ENCODE measurements at regions not wholly inside any gene's neighbourhood (a gene's known extent, or its start where the extent isn't known, plus 50 kb on each side); places are given as distances from the start of the nearest gene placed in this dataset.
"Not testable (repeated sequence)": the region's sequence is repeated elsewhere in the genome, so short reads cannot be mapped to it uniquely, and the experiment has no call there.

DNA sequence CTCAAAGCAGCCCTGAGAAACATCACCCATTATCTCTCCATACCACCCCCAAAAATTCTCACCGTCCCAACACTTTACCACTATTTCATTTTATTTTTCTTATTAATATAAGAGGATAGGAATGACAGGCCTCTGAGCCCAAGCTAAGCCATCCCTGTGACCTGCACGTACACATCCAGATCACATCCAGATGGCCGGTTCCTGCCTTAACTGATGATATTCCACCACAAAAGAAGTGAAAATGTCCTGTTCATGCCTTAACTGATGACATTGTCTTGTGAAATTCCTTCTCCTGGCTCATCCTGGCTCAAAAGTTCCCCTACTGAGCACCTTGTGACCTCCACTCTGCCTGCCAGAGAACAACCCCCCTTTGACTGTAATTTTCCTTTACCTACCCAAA is 1802.9 kb upstream of the PCDH20 start:
- H3K27me3 ChIP-seq (ENCODE audit: control insufficient read depth, insufficient read depth, low read length); H3K4me3 ChIP-seq (ENCODE audit: low read depth, low read length); H3K9me3 ChIP-seq (ENCODE audit: control insufficient read depth, insufficient read depth, low read length); H3K9ac ChIP-seq (ENCODE audit: low read depth, low read length); H3K27ac ChIP-seq (ENCODE audit: low read depth, low read length); H3K36me3 ChIP-seq (ENCODE audit: control insufficient read depth, insufficient read depth, low read length): not testable (repeated sequence)
- H3K4me1 ChIP-seq (ENCODE audit: control insufficient read depth, insufficient read depth, low read length), result peaks cover 22% of the 10 kb centered on the region

DNA sequence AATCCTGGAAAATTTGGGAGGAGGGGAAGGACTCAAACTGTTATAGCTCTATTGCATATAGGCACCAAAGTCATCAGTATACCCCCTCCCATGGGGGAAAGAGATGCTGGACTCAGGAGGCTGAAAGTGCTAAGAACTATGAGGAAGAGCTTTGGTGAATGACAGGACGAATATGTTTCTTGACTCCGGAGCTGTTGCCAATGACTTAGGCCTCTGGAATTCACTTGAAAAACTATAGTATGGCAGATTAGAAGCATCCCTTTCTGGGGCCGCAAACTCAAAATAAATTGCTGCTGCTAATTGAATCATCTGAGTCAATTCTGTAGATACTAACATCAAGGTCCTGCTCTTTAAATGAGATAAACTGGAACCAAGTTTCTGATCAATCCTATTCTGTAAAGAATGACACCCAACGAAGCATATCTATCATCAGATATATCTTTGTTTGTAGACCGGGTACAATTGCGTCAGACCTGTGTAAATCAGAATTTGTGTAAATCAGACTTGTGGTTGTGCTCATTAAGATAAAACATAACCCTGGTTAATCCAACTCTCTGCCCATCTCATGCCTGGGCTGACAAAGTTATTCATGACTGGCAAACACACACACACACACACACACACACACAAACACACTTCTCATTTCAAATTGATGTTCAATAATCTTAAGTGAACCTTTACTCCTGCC is 1793.8 kb upstream of the PCDH20 start:
- H3K9me3 ChIP-seq (ENCODE audit: control insufficient read depth, insufficient read depth, low read length), result no peaks in the 10 kb centered on the region
- no peaks in the 10 kb centered on the region for H3K27me3 ChIP-seq (ENCODE audit: control insufficient read depth, insufficient read depth, low read length)
- no peak overlapping the region for H3K27ac ChIP-seq (ENCODE audit: low read depth, low read length)
- peaks cover 11% of the 10 kb centered on the region; the same call in 1 of the 2 replicates for H3K4me1 ChIP-seq (ENCODE audit: control insufficient read depth, insufficient read depth, low read length)
- no peak overlapping the region for H3K4me3 ChIP-seq (ENCODE audit: low read depth, low read length)
- no peaks in the 10 kb centered on the region for H3K36me3 ChIP-seq (ENCODE audit: control insufficient read depth, insufficient read depth, low read length)
- no peak overlapping the region for H3K9ac ChIP-seq (ENCODE audit: low read depth, low read length)

DNA sequence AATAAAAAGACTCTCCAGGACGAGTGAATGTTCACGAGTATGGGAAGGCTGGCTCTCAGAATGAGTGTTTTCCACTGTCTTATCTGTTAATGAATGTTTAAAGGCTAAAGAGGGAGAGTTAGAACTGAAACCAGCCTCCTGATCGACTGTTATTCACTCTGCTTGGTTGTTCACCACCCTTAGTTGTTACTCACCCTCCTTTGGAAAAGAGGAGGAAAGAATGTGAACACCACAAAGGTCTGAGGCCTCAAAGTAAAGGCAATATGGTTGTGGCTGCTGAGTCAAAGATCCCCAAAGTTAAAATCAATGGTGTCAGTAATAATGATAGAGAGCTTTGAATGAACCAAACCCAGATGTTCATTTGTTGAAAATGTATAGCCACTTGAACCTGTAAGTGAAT is 1793.2 kb upstream of the PCDH20 start:
- peaks cover 11% of the 10 kb centered on the region; the same call in 1 of the 2 replicates for H3K4me1 ChIP-seq (ENCODE audit: control insufficient read depth, insufficient read depth, low read length)

DNA sequence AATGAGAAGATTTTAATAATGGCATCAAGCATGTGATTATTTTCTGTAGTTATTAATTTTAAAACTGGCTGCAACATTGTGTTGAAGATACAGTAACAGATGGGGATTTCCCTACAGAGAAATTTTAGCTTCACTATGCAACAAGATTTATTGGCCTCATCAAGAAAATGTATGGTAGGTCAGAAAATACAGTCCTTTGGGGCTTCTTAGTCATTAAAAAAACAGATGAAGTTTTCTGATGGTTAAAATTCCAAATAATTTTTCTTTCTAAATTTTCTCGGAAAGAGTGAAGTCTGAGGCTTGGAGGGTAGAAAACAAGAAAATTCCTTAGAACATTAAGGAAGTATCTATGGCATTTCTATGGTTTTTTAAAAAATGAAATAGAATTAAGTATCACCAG is 1790.8 kb upstream of the PCDH20 start:
- peaks cover 11% of the 10 kb centered on the region; the same call in 1 of the 2 replicates for H3K4me1 ChIP-seq (ENCODE audit: control insufficient read depth, insufficient read depth, low read length)
- H3K27me3 ChIP-seq (ENCODE audit: control insufficient read depth, insufficient read depth, low read length), result no peaks in the 10 kb centered on the region
- no peak overlapping the region for H3K4me3 ChIP-seq (ENCODE audit: low read depth, low read length)
- H3K27ac ChIP-seq (ENCODE audit: low read depth, low read length), result no peak overlapping the region
- H3K9ac ChIP-seq (ENCODE audit: low read depth, low read length), result no peak overlapping the region
- no peaks in the 10 kb centered on the region for H3K9me3 ChIP-seq (ENCODE audit: control insufficient read depth, insufficient read depth, low read length)
- H3K36me3 ChIP-seq (ENCODE audit: control insufficient read depth, insufficient read depth, low read length), result no peaks in the 10 kb centered on the region

More for the DNA sequence above, 1793.2 kb upstream of the PCDH20 start:
- Histone ChIP-seq H3K9me3 (ENCODE audit: control insufficient read depth, insufficient read depth, low read length) (no peaks in the 10 kb centered on the region), H3K27me3 (ENCODE audit: control insufficient read depth, insufficient read depth, low read length) (no peaks in the 10 kb centered on the region), H3K36me3 (ENCODE audit: control insufficient read depth, insufficient read depth, low read length) (no peaks in the 10 kb centered on the region), H3K4me3 (ENCODE audit: low read depth, low read length) (no peak overlapping the region), H3K27ac (ENCODE audit: low read depth, low read length) (no peak overlapping the region), H3K9ac (ENCODE audit: low read depth, low read length) (no peak overlapping the region)

DNA sequence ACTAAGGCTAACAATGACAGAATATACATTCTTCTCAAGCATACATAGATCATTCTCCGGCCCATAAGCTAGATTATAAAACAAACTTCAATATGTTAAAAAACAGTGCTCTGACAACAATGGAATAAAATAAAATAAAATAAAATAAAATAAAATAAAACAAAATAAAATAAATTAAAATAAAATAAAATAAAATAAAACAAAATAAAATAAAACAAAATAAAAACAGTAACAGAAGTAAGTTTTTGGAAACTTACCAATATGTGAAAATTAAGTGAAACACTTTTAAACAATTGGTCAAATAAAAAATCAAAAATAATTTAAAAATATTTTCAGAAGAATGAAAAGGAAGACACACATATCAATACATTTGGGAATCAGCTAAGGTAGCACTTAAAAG is 1785.8 kb upstream of the PCDH20 start:
- Histone ChIP-seq H3K4me1 (ENCODE audit: control insufficient read depth, insufficient read depth, low read length) (no peaks in the 10 kb centered on the region), H3K9me3 (ENCODE audit: control insufficient read depth, insufficient read depth, low read length) (no peaks in the 10 kb centered on the region), H3K9ac (ENCODE audit: low read depth, low read length) (no peak overlapping the region), H3K36me3 (ENCODE audit: control insufficient read depth, insufficient read depth, low read length) (no peaks in the 10 kb centered on the region), H3K27ac (ENCODE audit: low read depth, low read length) (no peak overlapping the region), H3K4me3 (ENCODE audit: low read depth, low read length) (no peak overlapping the region), H3K27me3 (ENCODE audit: control insufficient read depth, insufficient read depth, low read length) (no peaks in the 10 kb centered on the region)

DNA sequence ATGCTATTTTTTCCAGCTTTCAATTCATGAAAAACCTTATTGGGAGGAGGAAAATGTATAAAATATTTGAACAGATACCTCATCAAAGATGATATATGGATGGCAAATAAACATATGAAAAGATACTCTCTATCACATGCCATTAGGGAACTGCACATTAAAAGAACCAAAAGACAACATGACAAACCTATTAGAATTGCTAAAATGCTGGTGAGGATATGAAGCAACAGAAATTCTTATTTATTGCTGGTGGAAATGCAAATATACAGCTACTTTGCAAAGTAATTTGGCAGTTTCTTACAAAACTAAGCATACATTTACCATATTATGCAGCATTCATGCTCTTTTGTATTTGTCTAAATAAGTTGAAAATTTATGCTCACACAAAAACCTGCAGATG is 1783.9 kb upstream of the PCDH20 start:
- Histone ChIP-seq H3K27ac (ENCODE audit: low read depth, low read length) (no peak overlapping the region), H3K4me1 (ENCODE audit: control insufficient read depth, insufficient read depth, low read length) (no peaks in the 10 kb centered on the region), H3K36me3 (ENCODE audit: control insufficient read depth, insufficient read depth, low read length) (no peaks in the 10 kb centered on the region), H3K9ac (ENCODE audit: low read depth, low read length) (no peak overlapping the region), H3K9me3 (ENCODE audit: control insufficient read depth, insufficient read depth, low read length) (no peaks in the 10 kb centered on the region), H3K4me3 (ENCODE audit: low read depth, low read length) (no peak overlapping the region), H3K27me3 (ENCODE audit: control insufficient read depth, insufficient read depth, low read length) (no peaks in the 10 kb centered on the region)

DNA sequence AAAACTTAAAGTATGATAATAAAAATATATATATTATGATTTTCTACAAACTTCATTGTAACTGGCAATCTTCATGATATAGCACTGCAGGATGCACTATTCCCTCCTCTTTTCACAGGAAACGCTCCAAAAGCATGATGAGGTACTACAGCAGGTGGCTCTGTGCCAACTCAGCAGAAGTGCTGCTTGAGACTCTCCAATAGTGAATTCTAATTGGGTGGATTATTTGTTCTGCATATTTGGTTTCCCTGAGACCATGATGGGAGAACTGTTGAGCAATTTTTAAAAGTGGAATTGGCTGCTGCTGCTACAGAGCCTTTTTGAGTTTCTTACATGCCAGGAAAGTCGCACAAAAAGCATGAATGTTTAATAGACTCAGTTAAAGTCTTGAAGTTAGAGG is 1782.4 kb upstream of the PCDH20 start:
- Histone ChIP-seq H3K27me3 (ENCODE audit: control insufficient read depth, insufficient read depth, low read length) (no peaks in the 10 kb centered on the region), H3K9ac (ENCODE audit: low read depth, low read length) (no peak overlapping the region), H3K36me3 (ENCODE audit: control insufficient read depth, insufficient read depth, low read length) (no peaks in the 10 kb centered on the region), H3K9me3 (ENCODE audit: control insufficient read depth, insufficient read depth, low read length) (no peaks in the 10 kb centered on the region), H3K4me3 (ENCODE audit: low read depth, low read length) (no peak overlapping the region), H3K27ac (ENCODE audit: low read depth, low read length) (no peak overlapping the region), H3K4me1 (ENCODE audit: control insufficient read depth, insufficient read depth, low read length) (no peaks in the 10 kb centered on the region)

DNA sequence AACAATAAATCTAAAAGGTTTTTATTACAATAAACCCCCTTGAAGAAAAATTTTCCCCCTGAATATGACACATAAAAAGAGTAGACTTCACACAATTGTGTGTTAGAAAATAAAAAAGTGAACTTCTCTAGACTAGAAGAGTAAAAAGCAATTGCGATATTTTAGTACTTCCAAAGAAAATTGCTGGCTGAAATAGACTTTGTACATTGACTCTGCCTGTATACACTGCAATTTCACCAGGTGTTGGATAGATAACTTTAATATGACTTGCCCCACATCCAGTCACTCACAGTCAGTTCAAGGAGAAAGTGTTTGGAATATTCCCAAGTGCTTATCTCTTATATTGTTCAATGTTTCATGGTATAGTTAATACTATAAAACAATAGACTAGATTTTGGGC is 1780.1 kb upstream of the PCDH20 start:
- no peak overlapping the region for H3K27ac ChIP-seq (ENCODE audit: low read depth, low read length)
- H3K9ac ChIP-seq (ENCODE audit: low read depth, low read length), result no peak overlapping the region
- H3K27me3 ChIP-seq (ENCODE audit: control insufficient read depth, insufficient read depth, low read length), result no peaks in the 10 kb centered on the region
- no peak overlapping the region for H3K4me3 ChIP-seq (ENCODE audit: low read depth, low read length)
- no peaks in the 10 kb centered on the region for H3K9me3 ChIP-seq (ENCODE audit: control insufficient read depth, insufficient read depth, low read length)
- no peaks in the 10 kb centered on the region for H3K4me1 ChIP-seq (ENCODE audit: control insufficient read depth, insufficient read depth, low read length)
- H3K36me3 ChIP-seq (ENCODE audit: control insufficient read depth, insufficient read depth, low read length), result no peaks in the 10 kb centered on the region

DNA sequence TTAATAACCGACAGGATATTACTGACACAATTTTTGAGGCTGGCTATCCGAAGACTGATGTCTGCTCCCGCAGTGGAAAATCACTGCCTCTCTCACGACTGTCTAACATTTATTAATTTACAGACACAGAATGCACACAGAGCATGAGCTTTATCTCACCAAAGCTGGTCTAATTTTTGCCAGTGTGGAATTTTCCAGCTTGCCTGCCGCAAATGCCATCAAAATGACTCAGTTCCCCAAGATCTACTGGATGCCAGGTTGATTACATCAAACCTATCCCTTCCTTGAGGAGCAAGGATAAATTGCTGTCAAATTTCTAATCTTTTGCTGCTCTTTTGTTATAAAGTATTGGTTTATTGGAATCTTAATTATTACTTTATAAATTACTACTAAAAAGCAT is 1775.1 kb upstream of the PCDH20 start:
- H3K27me3 ChIP-seq (ENCODE audit: control insufficient read depth, insufficient read depth, low read length), result no peaks in the 10 kb centered on the region
- no peak overlapping the region for H3K9ac ChIP-seq (ENCODE audit: low read depth, low read length)
- no peaks in the 10 kb centered on the region for H3K36me3 ChIP-seq (ENCODE audit: control insufficient read depth, insufficient read depth, low read length)
- H3K9me3 ChIP-seq (ENCODE audit: control insufficient read depth, insufficient read depth, low read length), result no peaks in the 10 kb centered on the region
- no peaks in the 10 kb centered on the region; the same call in 1 of the 2 replicates for H3K4me1 ChIP-seq (ENCODE audit: control insufficient read depth, insufficient read depth, low read length)
- H3K27ac ChIP-seq (ENCODE audit: low read depth, low read length), result no peak overlapping the region
- H3K4me3 ChIP-seq (ENCODE audit: low read depth, low read length), result no peak overlapping the region

DNA sequence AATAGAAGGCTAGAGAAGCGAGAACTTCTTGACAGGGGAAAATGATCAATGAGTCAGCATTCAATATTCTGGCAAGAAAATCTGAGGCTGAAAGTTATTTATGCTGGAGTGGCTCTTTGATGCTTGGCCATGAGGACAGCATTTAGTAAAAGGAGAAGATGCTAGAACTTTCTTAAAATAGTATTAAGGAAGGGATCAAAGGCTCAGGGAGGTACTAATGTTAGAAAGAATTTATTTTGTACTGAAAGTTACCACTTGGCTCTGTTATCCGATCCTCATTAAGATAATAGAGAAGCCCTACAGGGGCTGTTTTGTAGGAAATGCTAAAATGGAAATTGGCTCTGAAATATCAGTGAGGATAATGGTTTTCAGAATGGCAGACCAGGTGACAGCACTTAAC is 1774.6 kb upstream of the PCDH20 start:
- Histone ChIP-seq H3K9me3 (ENCODE audit: control insufficient read depth, insufficient read depth, low read length) (no peaks in the 10 kb centered on the region; the same call in 1 of the 2 replicates), H3K4me1 (ENCODE audit: control insufficient read depth, insufficient read depth, low read length) (no peaks in the 10 kb centered on the region; the same call in 1 of the 2 replicates), H3K27ac (ENCODE audit: low read depth, low read length) (no peak overlapping the region), H3K27me3 (ENCODE audit: control insufficient read depth, insufficient read depth, low read length) (no peaks in the 10 kb centered on the region), H3K9ac (ENCODE audit: low read depth, low read length) (no peak overlapping the region), H3K36me3 (ENCODE audit: control insufficient read depth, insufficient read depth, low read length) (no peaks in the 10 kb centered on the region), H3K4me3 (ENCODE audit: low read depth, low read length) (no peak overlapping the region)

DNA sequence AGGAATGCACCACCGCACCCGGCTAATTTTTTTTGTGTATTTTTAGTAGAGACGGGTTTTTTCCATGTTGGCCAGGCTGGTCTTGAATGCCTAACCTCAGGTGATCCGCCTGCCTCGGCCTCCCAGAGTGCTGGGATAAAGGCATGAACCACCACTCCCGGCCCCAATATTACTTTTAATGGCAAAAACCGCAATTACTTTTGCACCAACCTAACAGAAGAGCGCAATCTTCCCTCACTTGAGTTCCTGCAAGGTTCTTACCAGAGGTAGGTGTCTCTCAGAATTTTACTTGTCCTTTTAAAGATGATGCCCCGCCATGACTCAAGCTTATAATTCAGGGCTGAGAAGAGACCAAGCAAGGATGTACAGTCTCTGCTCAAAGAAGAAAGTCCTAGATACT is 1774.1 kb upstream of the PCDH20 start:
- H3K9me3 ChIP-seq (ENCODE audit: control insufficient read depth, insufficient read depth, low read length), result no peaks in the 10 kb centered on the region; the same call in 1 of the 2 replicates
- H3K36me3 ChIP-seq (ENCODE audit: control insufficient read depth, insufficient read depth, low read length), result no peaks in the 10 kb centered on the region
- no peak overlapping the region for H3K9ac ChIP-seq (ENCODE audit: low read depth, low read length)
- H3K27me3 ChIP-seq (ENCODE audit: control insufficient read depth, insufficient read depth, low read length), result no peaks in the 10 kb centered on the region
- no peak overlapping the region for H3K27ac ChIP-seq (ENCODE audit: low read depth, low read length)
- H3K4me3 ChIP-seq (ENCODE audit: low read depth, low read length), result no peak overlapping the region
- no peaks in the 10 kb centered on the region; the same call in 1 of the 2 replicates for H3K4me1 ChIP-seq (ENCODE audit: control insufficient read depth, insufficient read depth, low read length)
